Activated T-helper 1 cell treated with Interleukin-2 at 50 U/mL for 16 hours (primary cell): ENCODE measurements at regions not wholly inside any gene's neighbourhood (a gene's known extent, or its start where the extent isn't known, plus 50 kb on each side); places are given as distances from the start of the nearest gene placed in this dataset.

Source experiments
- DNase-seq: peaks from one replicate; pipeline ENCODE4 v3.0.0-alpha.2; 2020; ENCODE audit warnings: low read depth

DNA sequence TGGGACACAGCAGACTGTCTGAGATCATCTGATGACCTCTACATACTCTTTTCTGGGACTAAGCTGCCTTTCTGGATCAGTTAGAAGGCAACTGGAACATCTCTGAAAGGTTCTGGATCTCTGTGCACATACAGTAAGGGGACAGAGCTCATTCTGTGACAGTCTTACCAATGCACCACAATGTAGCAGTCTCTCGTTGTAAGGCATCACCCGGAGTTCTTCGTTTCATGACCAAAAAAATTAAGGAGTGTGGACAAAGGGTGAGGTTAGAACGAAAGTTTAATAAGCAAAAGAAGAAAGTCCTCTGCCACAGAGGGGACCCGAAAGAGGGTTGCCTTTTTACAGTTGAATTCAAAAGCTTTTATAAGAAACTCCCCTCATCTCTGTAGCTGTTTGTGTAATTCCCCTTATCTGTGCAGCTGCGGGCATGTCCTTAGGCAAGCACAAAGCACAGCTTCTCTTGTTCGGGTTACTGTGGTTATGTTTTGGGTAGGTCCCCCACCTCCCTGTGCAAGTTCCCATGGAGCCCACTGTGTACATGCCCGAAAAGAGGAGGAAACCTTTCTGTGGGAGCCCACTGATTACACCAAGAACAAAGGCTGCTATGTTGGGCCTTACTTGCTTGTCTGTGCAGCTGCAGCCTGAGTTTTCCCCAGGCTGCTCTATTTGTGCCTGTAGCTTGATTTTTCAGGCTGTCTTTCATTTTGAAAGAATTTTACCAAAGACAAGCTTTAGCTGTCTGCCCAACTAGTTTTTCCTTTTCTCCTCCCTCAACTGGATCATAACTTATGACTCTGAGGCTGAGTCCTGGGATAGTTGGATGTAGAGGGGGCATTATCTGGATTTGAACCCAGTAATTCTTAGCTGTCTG is 53.1 kb upstream of the CACNA1E start:
- DNase-seq: no peak
